Suprapubic skin (tissue), 4 donors: ENCODE measurements at regions not wholly inside any gene's neighbourhood (a gene's known extent, or its start where the extent isn't known, plus 50 kb on each side); places are given as distances from the start of the nearest gene placed in this dataset.

ENCODE experiments used
- DNase-seq, 2 donors: peaks; one replicate each; pipeline ENCODE4 v3.0.0-alpha.2; 2019; ENCODE audit warnings: low spot score in 2 of 2
- H3K27ac ChIP-seq: fragments of 200-600 bp; sonication (generic); one replicate; pipeline ENCODE4 v1.5.1; 2019
- H3K27me3 ChIP-seq: fragments of 200-600 bp; sonication (generic); one replicate; pipeline ENCODE4 v1.5.1; 2019
- H3K36me3 ChIP-seq: fragments of 200-600 bp; sonication (generic); one replicate; pipeline ENCODE4 v1.5.1; 2019
- H3K4me1 ChIP-seq: fragments of 200-600 bp; sonication (generic); one replicate; pipeline ENCODE4 v1.5.1; 2019
- H3K4me3 ChIP-seq: fragments of 200-600 bp; sonication (generic); one replicate; pipeline ENCODE4 v1.5.1; 2019; ENCODE audit warnings: mild to moderate bottlenecking
- H3K9me3 ChIP-seq: fragments of 200-600 bp; sonication (generic); one replicate; pipeline ENCODE4 v1.5.1; 2019
- EP300 ChIP-seq: sonication (generic); formaldehyde crosslinking; IDR thresholded peaks from one replicate; pipeline ENCODE4 v1.6.1; 2017; ENCODE audit warnings: antibody characterized with exemption
- POLR2A ChIP-seq, 2 donors: fragments of 450-650 bp; IDR thresholded peaks; one replicate each; pipeline ENCODE4 v1.6.1; 2017; ENCODE audit warnings: antibody characterized with exemption in 2 of 2, mild to moderate bottlenecking in 2 of 2, moderate library complexity in 2 of 2
- POLR2AphosphoS5 ChIP-seq, 3 donors: sonication (generic); formaldehyde crosslinking; IDR thresholded peaks; one replicate each; pipeline ENCODE4 v1.6.1; 2017; ENCODE audit warnings: antibody characterized with exemption in 3 of 3
- WGBS: methylation state at CpG from one replicate; pipeline ENCODE4 v1.1.5; 2018; 5-methylcytosine and 5-hydroxymethylcytosine counted together
- TF ChIP-seq, protein P1 (sequence below), 2 donors: fragments of 200-600 bp in 1 of 2; fragments of 450-650 bp in 1 of 2; sonication (generic) in 1 of 2; IDR thresholded peaks; one replicate each; pipeline ENCODE4 v1.5.1; 2016 to 2019; ENCODE audit warnings: antibody characterized with exemption in 2 of 2, mild to moderate bottlenecking in 1 of 2, moderate library complexity in 1 of 2

DNA sequence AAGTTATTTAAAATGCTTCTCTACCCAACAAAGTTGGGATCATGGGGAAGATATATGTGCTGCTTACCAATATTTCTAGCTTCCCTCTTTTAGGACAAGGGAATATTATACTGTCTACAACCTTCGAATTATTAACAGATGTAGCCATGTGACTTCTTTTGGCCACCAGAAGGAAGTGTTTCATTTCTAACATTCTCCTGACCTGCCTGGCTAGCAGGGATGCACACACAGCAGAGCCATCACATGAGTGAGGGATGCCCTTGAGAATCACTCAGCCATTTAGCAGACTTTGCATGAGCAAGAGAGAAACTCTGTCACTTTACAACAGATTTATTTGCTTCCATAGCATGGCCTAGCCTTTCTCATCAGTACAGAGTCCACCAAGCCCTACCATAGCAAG is 230.7 kb upstream of the MARCKS start:
- no peak for TF ChIP-seq EP300
- no peak for TF ChIP-seq POLR2A (IDR thresholded peaks at IDR 0.05)
- TF ChIP-seq, protein P1, sequence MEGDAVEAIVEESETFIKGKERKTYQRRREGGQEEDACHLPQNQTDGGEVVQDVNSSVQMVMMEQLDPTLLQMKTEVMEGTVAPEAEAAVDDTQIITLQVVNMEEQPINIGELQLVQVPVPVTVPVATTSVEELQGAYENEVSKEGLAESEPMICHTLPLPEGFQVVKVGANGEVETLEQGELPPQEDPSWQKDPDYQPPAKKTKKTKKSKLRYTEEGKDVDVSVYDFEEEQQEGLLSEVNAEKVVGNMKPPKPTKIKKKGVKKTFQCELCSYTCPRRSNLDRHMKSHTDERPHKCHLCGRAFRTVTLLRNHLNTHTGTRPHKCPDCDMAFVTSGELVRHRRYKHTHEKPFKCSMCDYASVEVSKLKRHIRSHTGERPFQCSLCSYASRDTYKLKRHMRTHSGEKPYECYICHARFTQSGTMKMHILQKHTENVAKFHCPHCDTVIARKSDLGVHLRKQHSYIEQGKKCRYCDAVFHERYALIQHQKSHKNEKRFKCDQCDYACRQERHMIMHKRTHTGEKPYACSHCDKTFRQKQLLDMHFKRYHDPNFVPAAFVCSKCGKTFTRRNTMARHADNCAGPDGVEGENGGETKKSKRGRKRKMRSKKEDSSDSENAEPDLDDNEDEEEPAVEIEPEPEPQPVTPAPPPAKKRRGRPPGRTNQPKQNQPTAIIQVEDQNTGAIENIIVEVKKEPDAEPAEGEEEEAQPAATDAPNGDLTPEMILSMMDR (IDR thresholded peaks at IDR 0.05): no peak
- TF ChIP-seq POLR2AphosphoS5 (IDR thresholded peaks at IDR 0.05): no peak
- H3K27me3 ChIP-seq: no peaks in the 10 kb centered on the region
- no peak for DNase-seq
- no peak overlapping the region for H3K27ac ChIP-seq
- no peaks in the 10 kb centered on the region for H3K9me3 ChIP-seq
- H3K36me3 ChIP-seq: no peaks in the 10 kb centered on the region
- peaks cover 21% of the 10 kb centered on the region for H3K4me1 ChIP-seq
- 83% methylated on average over 1 of the region's 1 CpG for WGBS
- no peak overlapping the region for H3K4me3 ChIP-seq

DNA sequence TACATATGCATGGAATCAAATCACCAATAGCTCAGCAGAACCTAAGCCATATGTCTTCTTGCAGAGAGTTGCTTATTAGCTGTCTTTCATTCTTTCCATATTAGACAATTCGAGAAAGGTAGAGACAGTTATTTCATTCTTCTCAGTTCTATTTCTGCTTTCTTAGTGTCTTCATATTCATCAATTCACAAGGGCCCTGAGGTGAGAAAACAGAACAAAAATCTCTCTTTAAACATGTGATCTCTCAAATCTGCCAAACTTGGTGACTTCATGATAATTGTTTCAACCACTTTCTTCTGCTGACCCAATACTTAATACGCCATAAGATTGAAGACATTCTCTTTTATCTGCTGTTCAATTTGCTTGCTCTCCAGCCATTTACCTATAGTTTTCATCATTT is 229.7 kb upstream of the MARCKS start:
- H3K27me3 ChIP-seq: no peaks in the 10 kb centered on the region
- TF ChIP-seq POLR2A (IDR thresholded peaks at IDR 0.05): no peak
- TF ChIP-seq, protein P1 (IDR thresholded peaks at IDR 0.05): no peak
- no peak for DNase-seq
- no peak overlapping the region for H3K4me3 ChIP-seq
- no peaks in the 10 kb centered on the region for H3K9me3 ChIP-seq
- H3K36me3 ChIP-seq: no peaks in the 10 kb centered on the region
- 81% methylated on average over 2 of the region's 2 CpGs for WGBS
- no peak overlapping the region for H3K27ac ChIP-seq
- H3K4me1 ChIP-seq: peaks cover 29% of the 10 kb centered on the region

GRCh38 chr6:113629256-113629655 is 227.9 kb upstream of the MARCKS start:
- no peaks in the 10 kb centered on the region for H3K36me3 ChIP-seq
- no peak for TF ChIP-seq POLR2AphosphoS5 (IDR thresholded peaks at IDR 0.05)
- TF ChIP-seq, protein P1 (IDR thresholded peaks at IDR 0.05): no peak
- no peak for TF ChIP-seq POLR2A (IDR thresholded peaks at IDR 0.05)
- TF ChIP-seq EP300: no peak
- no peak overlapping the region for H3K4me3 ChIP-seq
- no peaks in the 10 kb centered on the region for H3K27me3 ChIP-seq
- peaks cover 40% of the 10 kb centered on the region for H3K4me1 ChIP-seq
- peak overlapping the region; percentile 79 for H3K27ac ChIP-seq
- no peaks in the 10 kb centered on the region for H3K9me3 ChIP-seq
- no peak for DNase-seq

DNA sequence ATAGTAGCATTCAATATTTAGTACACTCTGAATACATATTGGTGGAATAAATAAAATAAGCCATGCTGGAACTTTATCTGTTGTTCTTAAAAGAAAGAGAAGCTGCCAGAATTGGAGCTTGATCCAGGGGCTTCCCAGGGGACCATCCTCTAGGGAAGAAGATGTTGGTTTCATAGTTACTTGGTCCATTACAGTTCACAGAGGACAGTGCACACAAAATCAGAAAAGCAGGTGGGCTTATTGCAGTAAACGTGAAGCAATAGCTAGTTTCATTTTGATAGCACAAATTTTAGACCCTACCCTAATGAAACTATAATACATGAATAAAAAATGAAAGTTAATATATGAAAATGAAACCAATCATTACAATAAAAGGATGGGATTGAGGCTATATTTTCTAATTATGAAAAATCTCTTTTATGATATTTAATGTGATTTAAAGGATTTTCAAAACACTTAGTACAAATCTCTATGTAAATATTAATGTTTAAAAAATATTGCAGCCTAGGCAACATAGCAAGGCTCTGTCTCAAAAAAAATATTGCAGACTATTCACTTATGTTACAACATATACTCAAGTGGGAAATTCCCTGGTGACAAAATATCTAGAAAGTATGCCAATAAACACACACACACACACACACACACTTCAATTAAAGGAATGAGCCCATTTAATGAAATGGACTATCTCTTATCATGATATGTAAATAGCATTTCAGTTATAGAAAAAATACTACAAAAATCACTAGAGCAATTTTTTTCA is 227.0 kb upstream of the MARCKS start:
- H3K9me3 ChIP-seq: no peaks in the 10 kb centered on the region
- no peaks in the 10 kb centered on the region for H3K36me3 ChIP-seq
- H3K4me3 ChIP-seq: peak overlapping the region; percentile 27
- WGBS: 42% methylated on average over 1 of the region's 1 CpG
- H3K27ac ChIP-seq: peak overlapping the region; percentile 87
- DNase-seq: no peak
- H3K4me1 ChIP-seq: peaks cover 49% of the 10 kb centered on the region
- no peaks in the 10 kb centered on the region for H3K27me3 ChIP-seq
- TF ChIP-seq POLR2AphosphoS5 (IDR thresholded peaks at IDR 0.05) (no peak), EP300 (no peak), POLR2A (IDR thresholded peaks at IDR 0.05) (no peak)
- TF ChIP-seq, protein P1 (IDR thresholded peaks at IDR 0.05): no peak

DNA sequence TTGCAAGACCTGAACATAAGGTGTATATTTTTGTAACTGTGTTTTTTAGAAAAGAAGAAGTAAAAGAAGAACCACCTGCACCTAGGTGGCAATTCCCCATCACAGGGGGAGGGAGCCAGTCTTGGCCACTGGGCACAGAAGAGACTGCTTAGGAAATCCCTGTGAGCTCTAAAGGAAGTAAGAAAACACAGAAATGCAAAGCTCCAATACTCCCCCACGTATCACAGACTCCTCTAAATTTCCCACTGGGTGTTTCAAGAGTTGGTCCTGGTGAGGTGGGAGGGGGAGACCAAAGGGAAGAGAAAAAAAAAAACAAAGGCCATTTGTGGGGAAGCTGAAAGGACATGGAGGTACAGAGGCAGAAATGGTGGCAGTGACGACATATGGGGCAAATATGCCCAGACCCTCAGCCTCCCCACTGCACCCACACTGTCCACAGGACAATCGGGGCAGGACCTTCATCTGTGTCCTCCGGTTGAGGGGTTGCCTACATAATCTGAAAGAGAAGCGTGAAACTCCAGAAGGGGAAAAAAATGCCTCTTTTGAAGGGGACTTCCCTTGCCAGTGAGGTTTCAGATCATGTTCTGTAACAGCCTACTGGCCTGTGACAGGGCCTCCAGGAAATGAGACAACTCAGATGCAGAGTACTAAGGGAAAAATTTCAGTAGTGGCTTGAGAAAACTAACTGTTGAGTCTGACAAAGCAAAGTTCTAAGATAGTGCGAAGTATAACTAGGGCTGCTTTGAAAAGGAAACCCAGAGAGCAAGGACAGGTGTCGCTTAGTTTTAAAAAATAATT is 226.2 kb upstream of the MARCKS start:
- 37% methylated on average over 7 of the region's 7 CpGs for WGBS
- TF ChIP-seq POLR2AphosphoS5 (IDR thresholded peaks at IDR 0.05) (no peak), POLR2A (IDR thresholded peaks at IDR 0.05) (no peak), EP300 (no peak)
- TF ChIP-seq, protein P1 (IDR thresholded peaks at IDR 0.05): no peak
- peaks cover 50% of the 10 kb centered on the region for H3K4me1 ChIP-seq
- H3K4me3 ChIP-seq: peak overlapping the region; percentile 27
- no peak for DNase-seq
- H3K9me3 ChIP-seq: no peaks in the 10 kb centered on the region
- H3K36me3 ChIP-seq: no peaks in the 10 kb centered on the region
- no peaks in the 10 kb centered on the region for H3K27me3 ChIP-seq
- peak overlapping the region; percentile 87 for H3K27ac ChIP-seq
